GM19452 (cell line): ENCODE measurements at regions not wholly inside any gene's neighbourhood (a gene's known extent, or its start where the extent isn't known, plus 50 kb on each side); places are given as distances from the start of the nearest gene placed in this dataset.
"Not testable (repeated sequence)": the region's sequence is repeated elsewhere in the genome, so short reads cannot be mapped to it uniquely, and the experiment has no call there.

ENCODE experiments used
- ATAC-seq: cut with Tn5 transposase; IDR thresholded peaks from one replicate; pipeline ENCODE4 v1.9.1; 2021; ENCODE audit not compliant: unreplicated experiment

DNA sequence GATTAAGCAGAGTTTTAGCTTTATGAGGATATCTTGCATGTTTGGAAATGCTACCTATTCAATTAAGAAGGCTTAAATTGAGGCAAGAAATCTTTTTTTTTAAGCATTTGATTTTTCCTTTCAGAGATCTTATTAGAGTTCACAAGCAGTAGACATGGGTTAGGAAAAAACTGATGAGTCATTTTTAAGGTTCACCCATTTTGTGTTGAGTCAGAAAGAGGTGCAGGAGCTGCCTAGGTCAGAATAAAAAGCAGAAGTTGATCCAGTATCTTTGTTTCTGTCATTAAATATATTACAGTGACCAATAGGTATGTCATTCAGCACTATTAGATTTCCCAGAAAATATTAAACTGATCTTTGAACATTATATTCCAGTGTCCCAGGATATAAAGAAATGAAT, 306.8 kb downstream of the LMBRD1 start:
- ATAC-seq = no peak

- ATAC-seq = no peak
These were observed 309.1 kb downstream of the LMBRD1 start for GRCh38 chr6:69487688-69488087.

- ATAC-seq = no peak
These were observed 329.7 kb downstream of the LMBRD1 start for GRCh38 chr6:69466979-69467570.

DNA sequence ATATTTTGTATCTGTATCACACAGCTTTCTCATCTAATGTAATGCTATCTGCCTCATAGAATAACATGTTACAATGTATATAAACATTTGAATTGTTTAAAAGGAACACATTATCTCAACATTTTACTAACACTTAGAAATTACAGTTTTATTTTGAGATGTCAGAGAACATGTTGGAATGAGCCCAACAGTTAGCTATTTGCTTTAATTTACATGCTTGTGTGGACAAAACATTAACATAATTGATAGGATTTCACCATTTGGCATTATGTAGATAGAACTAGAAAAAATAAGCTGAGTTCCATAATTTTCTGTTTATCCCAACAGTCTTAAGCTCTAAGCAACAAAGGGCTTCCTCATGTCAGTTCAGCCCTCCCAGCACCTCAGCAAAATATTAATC, 330.9 kb downstream of the LMBRD1 start:
- ATAC-seq = no peak

DNA sequence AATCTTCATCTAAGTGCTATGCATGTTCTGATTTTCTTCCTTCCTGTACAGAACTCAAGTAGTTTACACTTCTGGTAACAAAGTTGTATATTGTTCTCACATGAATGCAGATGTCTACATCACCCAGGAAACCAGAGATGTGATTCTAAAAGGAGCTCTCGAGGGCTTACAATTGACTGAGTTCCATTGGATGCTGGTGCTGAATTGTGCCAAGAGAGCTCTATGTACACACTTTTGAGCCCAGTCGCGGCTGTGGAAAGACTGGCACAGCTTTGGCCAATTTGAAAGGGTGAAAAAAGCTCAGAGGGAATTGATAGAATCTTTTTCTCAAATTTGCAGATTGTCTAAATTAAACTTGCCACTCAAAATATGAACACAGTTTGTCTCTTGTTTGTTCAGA, 340.7 kb downstream of the LMBRD1 start:
- ATAC-seq = no peak

DNA sequence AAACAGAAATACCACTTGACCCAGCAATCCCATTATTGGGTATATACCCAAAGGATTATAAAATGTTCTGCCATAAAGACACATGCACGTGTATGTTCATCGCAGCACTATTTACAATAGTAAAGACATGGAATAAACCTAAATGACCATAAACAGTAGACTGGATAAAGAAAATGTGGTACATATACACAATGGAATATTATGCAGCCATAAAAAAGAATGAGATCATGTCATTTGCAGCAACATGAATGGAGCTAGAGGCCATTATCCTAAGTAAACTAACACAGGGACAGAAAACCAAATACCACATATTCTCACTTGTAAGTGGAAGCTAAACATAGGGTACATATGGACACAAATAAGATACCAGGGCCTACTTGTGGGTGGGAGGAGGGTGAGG, 342.2 kb downstream of the LMBRD1 start:
- ATAC-seq = not testable (repeated sequence)

- not testable (repeated sequence) for ATAC-seq
These were observed 346.3 kb downstream of the LMBRD1 start for GRCh38 chr6:69450493-69450892.

DNA sequence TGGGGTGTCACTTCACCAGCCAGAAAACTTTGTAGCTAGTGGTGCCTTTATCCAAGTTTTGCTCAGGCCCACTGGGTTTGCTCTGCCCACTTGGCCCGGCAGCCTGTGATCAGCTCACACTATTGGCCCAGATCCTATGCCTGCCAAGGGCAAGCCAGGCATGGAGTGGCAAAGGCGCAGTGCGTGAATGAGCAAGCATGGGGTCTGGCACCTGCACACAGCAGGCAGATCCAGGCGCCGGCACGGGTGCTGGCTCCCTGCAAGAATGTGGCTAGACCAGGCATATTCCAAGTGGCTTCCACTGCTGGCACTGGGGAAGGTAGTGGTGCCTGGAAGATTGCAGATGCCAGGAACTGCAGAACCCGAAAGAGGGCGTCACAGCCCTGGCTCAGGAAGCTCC, 346.9 kb downstream of the LMBRD1 start:
- no peak for ATAC-seq
